ENCODE measurements at regions not wholly inside any gene's neighbourhood (a gene's known extent, or its start where the extent isn't known, plus 50 kb on each side); places are given as distances from the start of the nearest gene placed in this dataset.

- TF ChIP-seq POLR2A (IDR thresholded peaks at IDR 0.05; ENCODE audit: low read depth) (no peak), POLR2AphosphoS5 (IDR thresholded peaks at IDR 0.05) (no peak), CTCF (IDR thresholded peaks at IDR 0.05) (no peak)
These were observed 1451.5 kb downstream of the EFNB2 start for GRCh38 chr13:105083992-105084391.

Data from esophagus muscularis mucosa (tissue), 3 donors.